Sigmoid colon (tissue), 6 donors: ENCODE measurements at regions not wholly inside any gene's neighbourhood (a gene's known extent, or its start where the extent isn't known, plus 50 kb on each side); places are given as distances from the start of the nearest gene placed in this dataset.

ENCODE experiments used
- DNase-seq: peaks from one replicate; pipeline ENCODE4 v3.0.0-alpha.2; 2019
- H3K27ac ChIP-seq, 4 donors: fragments of 200-600 bp; sonication (generic); one replicate each; pipeline ENCODE4 v1.5.1; 2016 to 2019; ENCODE audit warnings: mild to moderate bottlenecking in 1 of 4
- H3K27me3 ChIP-seq, 3 donors: fragments of 200-600 bp; sonication (generic); one replicate each; pipeline ENCODE4 v1.5.1; 2019; ENCODE audit warnings: mild to moderate bottlenecking in 1 of 3
- H3K36me3 ChIP-seq, 4 donors: fragments of 200-600 bp; sonication (generic); one replicate each; pipeline ENCODE4 v1.5.1; 2016 to 2019
- H3K4me1 ChIP-seq, 4 donors: fragments of 200-600 bp; sonication (generic); one replicate each; pipeline ENCODE4 v1.5.1; 2017 to 2019
- H3K4me3 ChIP-seq, 4 donors: fragments of 200-600 bp; sonication (generic); one replicate each; pipeline ENCODE4 v1.5.1; 2017 to 2019; ENCODE audit warnings: mild to moderate bottlenecking in 2 of 4, moderate library complexity in 1 of 4
- H3K9me3 ChIP-seq, 4 donors: fragments of 200-600 bp in 3 of 4; sonication (generic) in 3 of 4; one replicate each; pipeline versions ENCODE4 v1.5.1 to v1.6.1; 2013 to 2019
- EP300 ChIP-seq, 4 donors: sonication (generic); formaldehyde crosslinking; IDR thresholded peaks; one replicate each; pipeline ENCODE4 v1.6.1; 2017; ENCODE audit warnings: antibody characterized with exemption in 4 of 4
- POLR2A ChIP-seq, 2 donors: fragments of 450-650 bp; IDR thresholded peaks; one replicate each; pipeline ENCODE4 v1.6.1; 2016; ENCODE audit warnings: antibody characterized with exemption in 2 of 2, mild to moderate bottlenecking in 2 of 2, moderate library complexity in 2 of 2
- POLR2AphosphoS5 ChIP-seq, 4 donors: sonication (generic); formaldehyde crosslinking; IDR thresholded peaks; one replicate each; pipeline ENCODE4 v1.6.1; 2017; ENCODE audit warnings: antibody characterized with exemption in 4 of 4
- WGBS, 2 donors: extraction: QIAGEN DNeasy Blood & Tissue Kit; methylation state at CpG; one replicate each; pipeline ENCODE4 v1.1.7; 2013; 5-methylcytosine and 5-hydroxymethylcytosine counted together
- intact Hi-C: fragments of 100-400 bp; cut with DNase I; formaldehyde crosslinking; loops from one replicate; pipeline ENCODE4 v1.15.1; 2023
- TF ChIP-seq, protein P1 (sequence below), 4 experiments: fragments of 450-650 bp in 3 of 4; fragments of 200-600 bp in 1 of 4; IDR thresholded peaks; one replicate each; pipeline ENCODE4 v1.5.1; 2016 to 2019; ENCODE audit warnings: antibody characterized with exemption in 4 of 4, mild to moderate bottlenecking in 3 of 4, moderate library complexity in 2 of 4
- donor health status: healthy with polysubstance abuse.
- donor health status: healthy.

DNA sequence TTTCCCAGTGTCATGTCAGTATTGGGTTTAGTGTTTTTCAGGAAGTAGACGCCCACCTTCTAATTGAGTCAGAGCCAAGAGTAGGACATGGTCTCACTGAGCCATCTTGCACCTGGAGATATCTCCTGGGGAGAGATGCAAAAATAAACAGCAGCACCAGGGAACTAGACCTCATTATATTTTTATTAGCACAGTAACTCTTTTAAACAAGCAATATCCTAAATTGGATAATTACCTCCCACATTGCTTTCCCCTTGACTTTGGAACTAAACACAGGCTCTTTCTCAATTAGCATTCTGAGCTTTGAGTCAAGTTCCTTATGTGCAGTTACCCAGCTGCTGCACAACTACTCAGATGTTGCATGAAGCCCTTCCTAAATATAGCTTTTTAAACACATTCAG, 175.4 kb downstream of the IBTK start:
- H3K27me3 ChIP-seq, result no peaks in the 10 kb centered on the region
- H3K9me3 ChIP-seq, result no peaks in the 10 kb centered on the region
- H3K36me3 ChIP-seq, result no peaks in the 10 kb centered on the region
- H3K4me3 ChIP-seq, result no peak overlapping the region
- no peak overlapping the region for H3K27ac ChIP-seq
- intact Hi-C loops, result no loop called here
- TF ChIP-seq POLR2AphosphoS5 (IDR thresholded peaks at IDR 0.05) (no peak), EP300 (IDR thresholded peaks at IDR 0.05) (no peak), POLR2A (IDR thresholded peaks at IDR 0.05) (no peak)
- TF ChIP-seq, protein P1, sequence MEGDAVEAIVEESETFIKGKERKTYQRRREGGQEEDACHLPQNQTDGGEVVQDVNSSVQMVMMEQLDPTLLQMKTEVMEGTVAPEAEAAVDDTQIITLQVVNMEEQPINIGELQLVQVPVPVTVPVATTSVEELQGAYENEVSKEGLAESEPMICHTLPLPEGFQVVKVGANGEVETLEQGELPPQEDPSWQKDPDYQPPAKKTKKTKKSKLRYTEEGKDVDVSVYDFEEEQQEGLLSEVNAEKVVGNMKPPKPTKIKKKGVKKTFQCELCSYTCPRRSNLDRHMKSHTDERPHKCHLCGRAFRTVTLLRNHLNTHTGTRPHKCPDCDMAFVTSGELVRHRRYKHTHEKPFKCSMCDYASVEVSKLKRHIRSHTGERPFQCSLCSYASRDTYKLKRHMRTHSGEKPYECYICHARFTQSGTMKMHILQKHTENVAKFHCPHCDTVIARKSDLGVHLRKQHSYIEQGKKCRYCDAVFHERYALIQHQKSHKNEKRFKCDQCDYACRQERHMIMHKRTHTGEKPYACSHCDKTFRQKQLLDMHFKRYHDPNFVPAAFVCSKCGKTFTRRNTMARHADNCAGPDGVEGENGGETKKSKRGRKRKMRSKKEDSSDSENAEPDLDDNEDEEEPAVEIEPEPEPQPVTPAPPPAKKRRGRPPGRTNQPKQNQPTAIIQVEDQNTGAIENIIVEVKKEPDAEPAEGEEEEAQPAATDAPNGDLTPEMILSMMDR (IDR thresholded peaks at IDR 0.05), result no peak
- H3K4me1 ChIP-seq, result peaks cover 0 to 11% (median 8%) of the 10 kb centered on the region in 4 donors
- 6 to 43% methylated on average over 1 of the region's 1 CpG for WGBS, 2 donors
- DNase-seq, result no peak

DNA sequence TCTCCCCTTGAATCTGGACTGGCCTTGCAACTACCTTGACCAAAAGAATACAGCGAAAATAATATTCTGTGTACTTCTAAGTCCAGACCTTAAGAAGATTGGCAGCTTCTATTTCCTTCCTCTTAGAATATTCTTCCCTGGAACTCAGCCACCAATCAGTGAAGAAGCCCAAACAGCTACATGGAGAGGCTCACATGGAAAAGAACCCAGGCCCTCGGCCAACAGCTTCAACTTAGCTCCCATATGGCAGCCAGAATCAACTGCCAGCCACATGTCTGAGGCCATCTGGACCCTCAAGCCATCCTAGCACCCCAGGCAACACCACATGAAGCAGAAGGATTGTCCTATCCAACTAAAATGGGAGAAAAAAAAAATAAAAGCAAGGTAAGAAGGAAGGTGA, 178.8 kb downstream of the IBTK start:
- Histone ChIP-seq H3K9me3 (no peaks in the 10 kb centered on the region), H3K4me1 (no peaks in the 10 kb centered on the region), H3K4me3 (no peak overlapping the region), H3K27me3 (no peaks in the 10 kb centered on the region), H3K36me3 (no peaks in the 10 kb centered on the region), H3K27ac (no peak overlapping the region)
- 48% methylated on average over 2 of the region's 2 CpGs for WGBS, 2 donors
- intact Hi-C loops, result no loop called here
- no peak for DNase-seq
- no peak for TF ChIP-seq EP300 (IDR thresholded peaks at IDR 0.05)
- no peak for TF ChIP-seq POLR2A (IDR thresholded peaks at IDR 0.05)

DNA sequence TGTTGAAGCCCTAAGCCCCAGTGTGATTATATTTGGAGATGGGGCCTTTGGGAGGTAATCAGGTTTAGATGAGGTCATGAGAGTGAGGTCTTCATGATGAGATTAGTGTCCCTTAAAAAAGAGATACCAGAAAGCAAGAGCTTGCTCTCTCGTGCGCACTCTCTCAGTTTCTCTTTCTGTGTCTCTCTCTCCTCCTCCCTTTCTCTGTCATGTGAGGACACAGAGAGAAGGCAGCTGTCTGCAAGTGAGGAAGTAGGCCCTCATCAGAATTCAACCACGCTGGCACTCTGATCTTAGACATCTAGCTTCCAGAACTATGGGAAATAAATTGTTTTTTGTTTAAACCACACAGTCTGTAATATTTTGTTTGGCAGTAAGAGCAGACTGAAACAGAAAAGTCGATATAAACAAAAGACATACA, 180.5 kb downstream of the IBTK start:
- intact Hi-C loops, result no loop called here
- H3K4me1 ChIP-seq, result no peaks in the 10 kb centered on the region
- DNase-seq, result no peak
- WGBS, 2 donors, result 52 to 78% methylated on average over 4 of the region's 4 CpGs
- no peak overlapping the region for H3K27ac ChIP-seq
- TF ChIP-seq EP300 (IDR thresholded peaks at IDR 0.05) (no peak), POLR2AphosphoS5 (IDR thresholded peaks at IDR 0.05) (no peak), POLR2A (IDR thresholded peaks at IDR 0.05) (no peak)
- TF ChIP-seq, protein P1 (IDR thresholded peaks at IDR 0.05), result no peak
- no peak overlapping the region for H3K4me3 ChIP-seq
- no peaks in the 10 kb centered on the region for H3K36me3 ChIP-seq
- H3K27me3 ChIP-seq, result no peaks in the 10 kb centered on the region
- no peaks in the 10 kb centered on the region for H3K9me3 ChIP-seq

DNA sequence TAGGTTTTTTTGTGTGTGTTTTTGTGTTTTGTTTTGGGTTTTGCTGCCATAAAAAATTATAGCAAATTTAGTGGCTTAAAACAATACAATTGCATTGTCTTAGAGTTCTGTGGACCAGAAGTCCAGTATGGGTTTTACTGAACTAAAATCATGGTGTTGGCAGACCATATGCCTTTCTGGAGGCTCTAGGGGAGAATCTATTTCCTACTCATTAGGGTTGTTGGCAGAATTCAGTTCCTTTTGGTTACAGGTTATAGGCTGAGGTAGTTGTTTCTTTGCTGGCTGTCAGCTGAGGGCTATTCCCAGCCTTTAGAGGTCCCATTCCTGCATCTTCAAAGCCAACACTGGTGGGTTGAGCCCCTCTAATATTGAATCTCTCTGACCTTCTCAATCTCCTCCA, 181.3 kb downstream of the IBTK start:
- H3K9me3 ChIP-seq, result no peaks in the 10 kb centered on the region
- H3K36me3 ChIP-seq, result no peaks in the 10 kb centered on the region
- TF ChIP-seq POLR2A (IDR thresholded peaks at IDR 0.05) (no peak), EP300 (IDR thresholded peaks at IDR 0.05) (no peak), POLR2AphosphoS5 (IDR thresholded peaks at IDR 0.05) (no peak)
- TF ChIP-seq, protein P1 (IDR thresholded peaks at IDR 0.05), result no peak
- intact Hi-C loops, result no loop called here
- H3K27me3 ChIP-seq, result no peaks in the 10 kb centered on the region
- no peak overlapping the region for H3K4me3 ChIP-seq
- H3K4me1 ChIP-seq, result no peaks in the 10 kb centered on the region
- no peak overlapping the region for H3K27ac ChIP-seq
- DNase-seq, result no peak

DNA sequence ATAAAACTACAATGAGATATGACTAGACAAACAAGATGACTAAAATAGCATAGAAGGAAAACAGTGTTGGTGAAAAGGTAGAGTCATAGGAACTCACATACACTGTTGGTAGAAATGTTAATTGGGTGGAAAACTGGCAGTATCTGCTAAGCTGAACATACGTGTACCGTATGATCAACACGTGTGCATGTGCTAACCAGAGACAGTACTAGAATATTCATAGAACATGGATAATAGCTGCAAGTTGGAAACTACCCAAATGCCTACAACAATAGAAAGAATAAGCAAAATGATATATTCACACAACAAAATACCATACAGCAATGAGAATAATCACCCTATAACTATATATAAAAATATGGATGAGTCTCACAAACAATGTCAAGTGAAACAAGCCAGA, 184.0 kb downstream of the IBTK start:
- Histone ChIP-seq H3K27me3 (no peaks in the 10 kb centered on the region), H3K36me3 (no peaks in the 10 kb centered on the region), H3K4me1 (no peaks in the 10 kb centered on the region), H3K4me3 (no peak overlapping the region), H3K27ac (no peak overlapping the region), H3K9me3 (no peaks in the 10 kb centered on the region)
- TF ChIP-seq POLR2AphosphoS5 (IDR thresholded peaks at IDR 0.05), result no peak
- no peak for TF ChIP-seq POLR2A (IDR thresholded peaks at IDR 0.05)
- intact Hi-C loops, result no loop called here
- 93 to 94% methylated on average over 3 of the region's 3 CpGs for WGBS, 2 donors
- DNase-seq, result no peak

DNA sequence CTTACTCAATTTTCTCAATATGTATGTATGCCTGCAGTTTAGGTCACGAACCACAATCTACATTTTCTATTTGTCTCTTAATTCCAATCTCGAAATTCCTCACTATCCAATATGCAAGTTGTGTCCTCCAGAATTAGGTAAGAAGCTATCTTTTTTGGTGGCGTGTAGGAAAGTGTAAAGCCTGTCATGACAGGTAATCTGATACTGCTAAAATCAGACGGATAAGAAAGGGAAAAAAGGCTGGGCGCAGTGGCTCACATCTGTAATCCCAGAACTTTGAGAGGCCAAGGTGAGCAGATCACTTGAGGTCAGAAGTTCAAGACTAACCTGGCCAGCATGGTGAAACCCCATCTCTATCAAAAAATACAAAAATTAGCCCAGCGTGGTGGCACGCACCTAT, 185.3 kb downstream of the IBTK start:
- no peak overlapping the region for H3K4me3 ChIP-seq
- no peak for DNase-seq
- no peak overlapping the region for H3K27ac ChIP-seq
- WGBS, 2 donors, result 75 to 77% methylated on average over 7 of the region's 7 CpGs
- no peaks in the 10 kb centered on the region for H3K27me3 ChIP-seq
- TF ChIP-seq, protein P1 (IDR thresholded peaks at IDR 0.05), result no peak
- no peak for TF ChIP-seq EP300 (IDR thresholded peaks at IDR 0.05)
- TF ChIP-seq POLR2AphosphoS5 (IDR thresholded peaks at IDR 0.05), result no peak
- TF ChIP-seq POLR2A (IDR thresholded peaks at IDR 0.05), result no peak
- H3K4me1 ChIP-seq, result peaks cover 0 to 3% (median 0%) of the 10 kb centered on the region in 4 donors
- no peaks in the 10 kb centered on the region for H3K9me3 ChIP-seq
- H3K36me3 ChIP-seq, result no peaks in the 10 kb centered on the region
- intact Hi-C loops, result no loop called here
